Naive B cell (primary cell): ENCODE measurements at regions not wholly inside any gene's neighbourhood (a gene's known extent, or its start where the extent isn't known, plus 50 kb on each side); places are given as distances from the start of the nearest gene placed in this dataset.

Experiments used
- ATAC-seq, 2 donors: fragments of 150-1000 bp; cut with Tn5 transposase; 2 replicates each; pipeline ENCODE4 v1.10.0; 2021; ENCODE audit warnings: low read depth in 2 of 2, mild to moderate bottlenecking in 2 of 2, moderate library complexity in 2 of 2
- DNase-seq: peaks from one replicate; pipeline ENCODE4 v3.0.0; 2022
- H3K27ac Mint-ChIP-seq, 6 donors: one replicate each; pipeline ENCODE4 v1.8.0; 2020 to 2022; ENCODE audit warnings: mild to moderate bottlenecking in 6 of 6, mixed read lengths in 6 of 6, moderate library complexity in 5 of 6, inconsistent platforms in 2 of 6
- H3K27me3 Mint-ChIP-seq, 3 donors: one replicate each; pipeline ENCODE4 v1.8.0; 2021 to 2022; ENCODE audit warnings: mixed read lengths in 3 of 3, mild to moderate bottlenecking in 1 of 3
- H3K36me3 Mint-ChIP-seq, 2 donors: one replicate each; pipeline ENCODE4 v1.8.0; 2020 to 2022; ENCODE audit warnings: mixed read lengths in 2 of 2, inconsistent platforms in 1 of 2, mild to moderate bottlenecking in 1 of 2
- H3K4me1 Mint-ChIP-seq, 3 donors: one replicate each; pipeline ENCODE4 v1.8.0; 2020 to 2022; ENCODE audit warnings: mixed read lengths in 3 of 3, inconsistent platforms in 1 of 3, mild to moderate bottlenecking in 1 of 3, moderate library complexity in 1 of 3
- H3K4me3 Mint-ChIP-seq, 8 donors: one replicate each; pipeline ENCODE4 v1.8.0; 2020 to 2022; ENCODE audit warnings: mild to moderate bottlenecking in 8 of 8, mixed read lengths in 8 of 8, moderate library complexity in 8 of 8, inconsistent platforms in 2 of 8
- H3K9me3 Mint-ChIP-seq, 7 donors: one replicate each; pipeline ENCODE4 v1.8.0; 2020 to 2022; ENCODE audit warnings: mixed read lengths in 7 of 7, mild to moderate bottlenecking in 5 of 7, inconsistent platforms in 2 of 7, moderate library complexity in 1 of 7

- H3K4me3 Mint-ChIP-seq = peak overlapping the region in 1 of 8 donors; percentile 45
- ATAC-seq (no peak), DNase-seq (no peak)
- H3K36me3 Mint-ChIP-seq = no peaks in the 10 kb centered on the region
- H3K9me3 Mint-ChIP-seq = no peaks in the 10 kb centered on the region
- H3K27me3 Mint-ChIP-seq = no peaks in the 10 kb centered on the region
- peaks cover 14 to 46% (median 33%) of the 10 kb centered on the region in 3 donors for H3K4me1 Mint-ChIP-seq
- H3K27ac Mint-ChIP-seq = peak overlapping the region in 2 of 6 donors; percentile 34 to 62
These were observed 173.6 kb downstream of the ARHGAP12 start for GRCh38 chr10:31754803-31755624.

- H3K4me3 Mint-ChIP-seq = no peak overlapping the region
- H3K27me3 Mint-ChIP-seq = peaks cover 0 to 4% (median 0%) of the 10 kb centered on the region in 3 donors
- peak overlapping the region in 3 of 6 donors; percentile 73 to 85 (median 81) for H3K27ac Mint-ChIP-seq
- peak in 1 of 2 donors; percentile 6 for ATAC-seq
- no peaks in the 10 kb centered on the region for H3K9me3 Mint-ChIP-seq
- H3K4me1 Mint-ChIP-seq = peaks cover 10 to 42% (median 28%) of the 10 kb centered on the region in 3 donors
- no peaks in the 10 kb centered on the region for H3K36me3 Mint-ChIP-seq
- no peak for DNase-seq
These were observed 174.9 kb downstream of the ARHGAP12 start for GRCh38 chr10:31753681-31754080.

GRCh38 chr10:31752170-31752569, 176.5 kb downstream of the ARHGAP12 start:
- H3K36me3 Mint-ChIP-seq = no peaks in the 10 kb centered on the region
- H3K9me3 Mint-ChIP-seq = no peaks in the 10 kb centered on the region
- H3K4me1 Mint-ChIP-seq = peaks cover 10 to 42% (median 28%) of the 10 kb centered on the region in 3 donors
- no peak for DNase-seq
- ATAC-seq = no peak
- peaks cover 0 to 4% (median 0%) of the 10 kb centered on the region in 3 donors for H3K27me3 Mint-ChIP-seq
- no peak overlapping the region for H3K27ac Mint-ChIP-seq
- no peak overlapping the region for H3K4me3 Mint-ChIP-seq

- H3K27ac Mint-ChIP-seq = peak overlapping the region in 2 of 6 donors; percentile 22 to 84
- peaks cover 0 to 4% (median 0%) of the 10 kb centered on the region in 3 donors for H3K27me3 Mint-ChIP-seq
- H3K36me3 Mint-ChIP-seq = no peaks in the 10 kb centered on the region
- DNase-seq (no peak), ATAC-seq (no peak)
- peaks cover 10 to 42% (median 28%) of the 10 kb centered on the region in 3 donors for H3K4me1 Mint-ChIP-seq
- H3K4me3 Mint-ChIP-seq = no peak overlapping the region
- no peaks in the 10 kb centered on the region for H3K9me3 Mint-ChIP-seq
These were observed 176.9 kb downstream of the ARHGAP12 start for GRCh38 chr10:31751738-31752080.

GRCh38 chr10:31751051-31751737, 177.4 kb downstream of the ARHGAP12 start:
- Mint-ChIP-seq H3K27ac (no peak overlapping the region), H3K9me3 (no peaks in the 10 kb centered on the region), H3K4me3 (no peak overlapping the region), H3K27me3 (peaks cover 0 to 4% (median 0%) of the 10 kb centered on the region in 3 donors), H3K36me3 (no peaks in the 10 kb centered on the region), H3K4me1 (peaks cover 10 to 42% (median 28%) of the 10 kb centered on the region in 3 donors)
- ATAC-seq (peak in 1 of 2 donors; percentile 27), DNase-seq (no peak)

- H3K4me3 Mint-ChIP-seq = no peak overlapping the region
- H3K4me1 Mint-ChIP-seq = peaks cover 10 to 42% (median 28%) of the 10 kb centered on the region in 3 donors
- H3K27me3 Mint-ChIP-seq = peaks cover 0 to 4% (median 0%) of the 10 kb centered on the region in 3 donors
- no peaks in the 10 kb centered on the region for H3K36me3 Mint-ChIP-seq
- H3K27ac Mint-ChIP-seq = peak overlapping the region in 2 of 6 donors; percentile 57 to 66
- ATAC-seq (no peak), DNase-seq (no peak)
- no peaks in the 10 kb centered on the region for H3K9me3 Mint-ChIP-seq
These were observed 178.4 kb downstream of the ARHGAP12 start for GRCh38 chr10:31749981-31750840.

GRCh38 chr10:31749301-31749700, 179.3 kb downstream of the ARHGAP12 start:
- H3K27me3 Mint-ChIP-seq = peaks cover 0 to 4% (median 0%) of the 10 kb centered on the region in 3 donors
- no peaks in the 10 kb centered on the region for H3K9me3 Mint-ChIP-seq
- no peaks in the 10 kb centered on the region for H3K36me3 Mint-ChIP-seq
- no peak for ATAC-seq
- H3K4me1 Mint-ChIP-seq = peaks cover 10 to 37% (median 28%) of the 10 kb centered on the region in 3 donors
- no peak overlapping the region for H3K4me3 Mint-ChIP-seq
- no peak overlapping the region for H3K27ac Mint-ChIP-seq
- no peak for DNase-seq

- no peak for DNase-seq
- H3K36me3 Mint-ChIP-seq = no peaks in the 10 kb centered on the region
- H3K27me3 Mint-ChIP-seq = peaks cover 0 to 4% (median 0%) of the 10 kb centered on the region in 3 donors
- H3K27ac Mint-ChIP-seq = no peak overlapping the region
- no peaks in the 10 kb centered on the region for H3K9me3 Mint-ChIP-seq
- no peak for ATAC-seq
- H3K4me1 Mint-ChIP-seq = peaks cover 3 to 6% (median 4%) of the 10 kb centered on the region in 3 donors
- H3K4me3 Mint-ChIP-seq = no peak overlapping the region
These were observed 182.8 kb downstream of the ARHGAP12 start for GRCh38 chr10:31745612-31746376.

GRCh38 chr10:31744025-31744424, 184.6 kb downstream of the ARHGAP12 start:
- no peaks in the 10 kb centered on the region for H3K36me3 Mint-ChIP-seq
- peaks cover 0 to 7% (median 3%) of the 10 kb centered on the region in 3 donors for H3K27me3 Mint-ChIP-seq
- no peak overlapping the region for H3K4me3 Mint-ChIP-seq
- peaks cover 0 to 4% (median 0%) of the 10 kb centered on the region in 7 donors for H3K9me3 Mint-ChIP-seq
- H3K4me1 Mint-ChIP-seq = no peaks in the 10 kb centered on the region
- no peak overlapping the region for H3K27ac Mint-ChIP-seq
- ATAC-seq = no peak
- DNase-seq = no peak

GRCh38 chr10:31742255-31742654, 186.4 kb downstream of the ARHGAP12 start:
- DNase-seq (no peak), ATAC-seq (no peak)
- H3K27ac Mint-ChIP-seq = no peak overlapping the region
- H3K27me3 Mint-ChIP-seq = peaks cover 0 to 20% (median 0%) of the 10 kb centered on the region in 3 donors
- peak overlapping the region in 1 of 8 donors; percentile 5 for H3K4me3 Mint-ChIP-seq
- peaks cover 0 to 4% (median under 1%) of the 10 kb centered on the region in 7 donors for H3K9me3 Mint-ChIP-seq
- H3K4me1 Mint-ChIP-seq = no peaks in the 10 kb centered on the region
- H3K36me3 Mint-ChIP-seq = no peaks in the 10 kb centered on the region

- Mint-ChIP-seq H3K4me1 (no peaks in the 10 kb centered on the region), H3K27ac (no peak overlapping the region), H3K4me3 (no peak overlapping the region), H3K36me3 (peaks cover 0 to 4% of the 10 kb centered on the region in 2 donors), H3K27me3 (peaks cover 0 to 20% (median 0%) of the 10 kb centered on the region in 3 donors), H3K9me3 (peaks cover 3 to 12% (median 6%) of the 10 kb centered on the region in 7 donors)
- DNase-seq (no peak), ATAC-seq (no peak)
These were observed 187.2 kb downstream of the ARHGAP12 start for GRCh38 chr10:31741473-31741872.

- peaks cover 0 to 20% (median 0%) of the 10 kb centered on the region in 3 donors for H3K27me3 Mint-ChIP-seq
- ATAC-seq = no peak
These were observed 188.9 kb downstream of the ARHGAP12 start for GRCh38 chr10:31739711-31740110.

More at GRCh38 chr10:31739711-31740110, 188.9 kb downstream of the ARHGAP12 start:
- Mint-ChIP-seq H3K36me3 (peaks cover 0 to 4% of the 10 kb centered on the region in 2 donors), H3K9me3 (peaks cover 4 to 15% (median 6%) of the 10 kb centered on the region in 7 donors), H3K27ac (no peak overlapping the region), H3K4me1 (no peaks in the 10 kb centered on the region), H3K4me3 (no peak overlapping the region)
- DNase-seq = no peak
